KMS-11 (cell line): ENCODE measurements at regions not wholly inside any gene's neighbourhood (a gene's known extent, or its start where the extent isn't known, plus 50 kb on each side); places are given as distances from the start of the nearest gene placed in this dataset.

Source experiments
- H2AFZ ChIP-seq: fragments of 200-600 bp; sonication (generic); 2 replicates; pipeline ENCODE4 v1.6.1; 2016; ENCODE audit warnings: antibody characterized with exemption, mixed run types, low read depth
- H3K27ac ChIP-seq: fragments of 200-600 bp; sonication (generic); 2 replicates; pipeline ENCODE4 v1.6.1; 2016; ENCODE audit warnings: mild to moderate bottlenecking, mixed run types
- H3K27me3 ChIP-seq: fragments of 200-600 bp; sonication (generic); 2 replicates; pipeline ENCODE4 v1.6.1; 2017; ENCODE audit warnings: mild to moderate bottlenecking, low read depth, mixed run types, moderate library complexity; ENCODE audit not compliant: insufficient read depth
- H3K36me3 ChIP-seq: fragments of 200-600 bp; sonication (generic); 2 replicates; pipeline ENCODE4 v1.6.1; 2017; ENCODE audit warnings: mild to moderate bottlenecking, mixed run types; ENCODE audit not compliant: insufficient read depth
- H3K4me1 ChIP-seq: fragments of 200-600 bp; sonication (generic); 2 replicates; pipeline ENCODE4 v1.6.1; 2016; ENCODE audit warnings: mild to moderate bottlenecking, low read depth, mixed run types; ENCODE audit not compliant: poor library complexity, severe bottlenecking
- H3K4me2 ChIP-seq: fragments of 200-600 bp; sonication (generic); 2 replicates; pipeline ENCODE4 v1.7.0; 2016; ENCODE audit warnings: mild to moderate bottlenecking, mixed run types
- H3K4me3 ChIP-seq: fragments of 200-600 bp; sonication (generic); IDR thresholded peaks from 2 replicates; pipeline ENCODE4 v1.6.1; 2017; ENCODE audit warnings: low read depth, low read length, mixed read lengths; ENCODE audit not compliant: insufficient read depth
- H3K79me2 ChIP-seq: fragments of 200-600 bp; sonication (generic); 2 replicates; pipeline ENCODE4 v1.6.1; 2016; ENCODE audit warnings: low read depth, mixed run types; ENCODE audit not compliant: insufficient read depth
- H3K9ac ChIP-seq: fragments of 200-600 bp; sonication (generic); 2 replicates; pipeline ENCODE4 v1.6.1; 2016; ENCODE audit warnings: mild to moderate bottlenecking, mixed run types
- H4K20me1 ChIP-seq: fragments of 200-600 bp; sonication (generic); 2 replicates; pipeline ENCODE4 v1.6.1; 2016; ENCODE audit warnings: mild to moderate bottlenecking, mixed run types; ENCODE audit not compliant: insufficient read depth
- CTCF ChIP-seq: fragments of 200-600 bp; sonication (generic); conservative IDR thresholded peaks from 2 replicates; pipeline ENCODE4 v1.6.1; 2017; ENCODE audit warnings: low read depth, mild to moderate bottlenecking, antibody characterized with exemption, low read length, moderate library complexity, mixed read lengths

GRCh38 chr13:63081400-63082014 is 1665.9 kb upstream of the PCDH20 start:
- no peak overlapping the region for H3K27ac ChIP-seq
- no peak overlapping the region for H2AFZ ChIP-seq
- no peak for TF ChIP-seq CTCF
- H4K20me1 ChIP-seq: no peaks in the 10 kb centered on the region
- H3K9ac ChIP-seq: no peak overlapping the region
- H3K27me3 ChIP-seq: no peaks in the 10 kb centered on the region
- no peaks in the 10 kb centered on the region for H3K36me3 ChIP-seq
- no peak overlapping the region for H3K4me3 ChIP-seq
- H3K79me2 ChIP-seq: no peaks in the 10 kb centered on the region
- H3K4me2 ChIP-seq: no peak overlapping the region
- H3K4me1 ChIP-seq: no peaks in the 10 kb centered on the region

GRCh38 chr13:63075126-63075525 is 1659.5 kb upstream of the PCDH20 start:
- H3K36me3 ChIP-seq: no peaks in the 10 kb centered on the region
- no peak overlapping the region for H2AFZ ChIP-seq
- no peak overlapping the region for H3K9ac ChIP-seq
- H3K27ac ChIP-seq: no peak overlapping the region
- H3K4me2 ChIP-seq: no peak overlapping the region
- no peaks in the 10 kb centered on the region for H4K20me1 ChIP-seq
- H3K4me3 ChIP-seq: no peak overlapping the region
- no peak for TF ChIP-seq CTCF
- no peaks in the 10 kb centered on the region for H3K4me1 ChIP-seq
- H3K27me3 ChIP-seq: no peaks in the 10 kb centered on the region
- no peaks in the 10 kb centered on the region for H3K79me2 ChIP-seq

GRCh38 chr13:63050287-63050686 is 1634.6 kb upstream of the PCDH20 start:
- Histone ChIP-seq H4K20me1 (no peaks in the 10 kb centered on the region), H3K27ac (no peak overlapping the region), H3K27me3 (no peaks in the 10 kb centered on the region), H3K9ac (no peak overlapping the region), H2AFZ (no peak overlapping the region), H3K36me3 (no peaks in the 10 kb centered on the region), H3K4me3 (no peak overlapping the region), H3K4me1 (no peaks in the 10 kb centered on the region), H3K79me2 (no peaks in the 10 kb centered on the region), H3K4me2 (no peak overlapping the region)
- TF ChIP-seq CTCF: no peak

GRCh38 chr13:63048653-63049052 is 1633.0 kb upstream of the PCDH20 start:
- Histone ChIP-seq H3K36me3 (no peaks in the 10 kb centered on the region), H3K27me3 (no peaks in the 10 kb centered on the region), H3K27ac (no peak overlapping the region), H3K79me2 (no peaks in the 10 kb centered on the region), H3K4me3 (no peak overlapping the region), H3K9ac (no peak overlapping the region), H3K4me2 (no peak overlapping the region), H2AFZ (no peak overlapping the region), H4K20me1 (no peaks in the 10 kb centered on the region), H3K4me1 (no peaks in the 10 kb centered on the region)
- TF ChIP-seq CTCF: no peak
